ENCODE measurements at regions not wholly inside any gene's neighbourhood (a gene's known extent, or its start where the extent isn't known, plus 50 kb on each side); places are given as distances from the start of the nearest gene placed in this dataset.

DNA sequence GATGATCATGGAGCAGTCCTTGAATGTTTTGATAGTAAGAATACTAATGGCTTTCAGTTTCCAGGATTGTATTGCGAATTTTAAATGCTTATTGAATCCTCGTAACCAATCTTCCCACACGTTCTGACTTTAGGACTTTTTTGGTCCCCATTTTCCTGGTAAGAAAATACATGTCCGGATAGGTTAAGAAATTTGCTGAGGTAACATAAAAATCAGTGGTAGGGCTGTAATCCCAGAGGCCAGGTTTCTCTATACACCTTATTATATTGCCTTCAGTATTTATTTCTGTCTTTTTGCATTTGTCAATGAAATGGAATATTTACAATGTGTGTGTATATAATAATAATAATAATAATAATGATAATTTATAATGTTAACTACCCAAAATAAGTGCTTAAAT, 603.2 kb downstream of the TMEM182 start:
- no peak for TF ChIP-seq KDM4A (IDR thresholded peaks at IDR 0.05; ENCODE audit: low read depth, low read length, severe bottlenecking)
- TF ChIP-seq CTCF (IDR thresholded peaks at IDR 0.05; ENCODE audit: control extremely low read depth in 1 of 3, insufficient read depth in 1 of 3, low read depth in 1 of 3, low read length in 3 of 3) = no peak
- no peak for TF ChIP-seq RBBP5 (IDR thresholded peaks at IDR 0.05; ENCODE audit: borderline replicate concordance, low read depth, low read length)
- no peak for TF ChIP-seq SP2 (IDR thresholded peaks at IDR 0.05; ENCODE audit: low read length)
- no peak for TF ChIP-seq POLR2AphosphoS5 (IDR thresholded peaks at IDR 0.05; ENCODE audit: low read depth, low read length)
- no peak for TF ChIP-seq CREB1 (IDR thresholded peaks at IDR 0.05)
- no peak for TF ChIP-seq SRF (IDR thresholded peaks at IDR 0.05; ENCODE audit: low read depth, low read length)
- no peak for TF ChIP-seq JUND (IDR thresholded peaks at IDR 0.05; ENCODE audit: low read length)
